Nephron (organoid): ENCODE measurements at regions not wholly inside any gene's neighbourhood (a gene's known extent, or its start where the extent isn't known, plus 50 kb on each side); places are given as distances from the start of the nearest gene placed in this dataset.

ENCODE experiments used
- H3K27ac Mint-ChIP-seq, 3 experiments: 2 replicates each; pipeline ENCODE4 v1.8.0; 2020; ENCODE audit warnings: mixed read lengths in 3 of 3, mild to moderate bottlenecking in 2 of 3, moderate library complexity in 1 of 3
- H3K27me3 Mint-ChIP-seq: 2 replicates; pipeline ENCODE4 v1.8.0; 2021; ENCODE audit warnings: low read depth, mild to moderate bottlenecking, moderate library complexity, mixed read lengths
- H3K36me3 Mint-ChIP-seq: 2 replicates; pipeline ENCODE4 v1.8.0; 2020; ENCODE audit warnings: low read depth, mixed read lengths
- H3K4me1 Mint-ChIP-seq: 2 replicates; pipeline ENCODE4 v1.8.0; 2020; ENCODE audit warnings: mixed read lengths
- H3K4me3 Mint-ChIP-seq, 3 experiments: 2 replicates each; pipeline ENCODE4 v1.8.0; 2020; ENCODE audit warnings: mild to moderate bottlenecking in 3 of 3, mixed read lengths in 3 of 3, moderate library complexity in 2 of 3
- H3K9me3 Mint-ChIP-seq: 2 replicates; pipeline ENCODE4 v1.8.0; 2020; ENCODE audit warnings: mixed read lengths
- TF ChIP-seq, protein P1 (sequence below), 3 experiments: fragments of 200-600 bp; sonication (generic); IDR thresholded peaks; one replicate each; pipeline ENCODE4 v1.5.0; 2021; ENCODE audit warnings: antibody characterized with exemption in 3 of 3; ENCODE audit not compliant: unreplicated experiment in 3 of 3

DNA sequence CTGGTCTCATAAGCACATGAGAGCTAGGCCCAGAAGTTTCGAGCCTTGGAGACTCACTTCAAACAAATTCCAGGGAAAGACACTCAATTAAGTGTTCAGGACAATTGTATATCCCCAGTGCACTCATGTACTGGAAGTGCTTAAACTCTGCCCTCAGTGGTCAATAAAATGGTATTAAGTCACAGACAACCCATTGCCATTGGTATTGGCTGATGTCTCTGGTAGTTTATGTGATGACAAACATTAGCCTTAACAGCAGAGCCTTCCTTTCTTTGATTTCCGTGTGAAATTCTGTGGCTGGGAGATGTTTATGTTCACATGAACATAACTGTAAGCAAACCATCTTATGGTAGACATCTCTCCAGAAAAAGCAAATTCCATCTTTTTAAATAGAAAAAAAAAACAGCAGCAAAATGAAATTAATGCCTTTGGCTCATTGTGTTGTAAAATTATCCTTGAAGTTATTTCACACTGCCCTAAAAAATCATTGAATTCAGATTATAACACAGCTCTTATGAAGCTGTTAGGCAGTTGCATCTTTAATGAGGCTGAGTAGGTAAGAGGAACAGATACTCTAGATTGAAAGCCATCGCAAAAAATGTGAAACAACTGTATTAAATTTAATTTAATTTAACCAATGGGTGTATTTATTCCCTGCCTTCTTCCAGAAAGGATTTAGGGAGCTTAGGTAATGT is 216.2 kb upstream of the PLEKHG7 start:
- TF ChIP-seq, protein P1, sequence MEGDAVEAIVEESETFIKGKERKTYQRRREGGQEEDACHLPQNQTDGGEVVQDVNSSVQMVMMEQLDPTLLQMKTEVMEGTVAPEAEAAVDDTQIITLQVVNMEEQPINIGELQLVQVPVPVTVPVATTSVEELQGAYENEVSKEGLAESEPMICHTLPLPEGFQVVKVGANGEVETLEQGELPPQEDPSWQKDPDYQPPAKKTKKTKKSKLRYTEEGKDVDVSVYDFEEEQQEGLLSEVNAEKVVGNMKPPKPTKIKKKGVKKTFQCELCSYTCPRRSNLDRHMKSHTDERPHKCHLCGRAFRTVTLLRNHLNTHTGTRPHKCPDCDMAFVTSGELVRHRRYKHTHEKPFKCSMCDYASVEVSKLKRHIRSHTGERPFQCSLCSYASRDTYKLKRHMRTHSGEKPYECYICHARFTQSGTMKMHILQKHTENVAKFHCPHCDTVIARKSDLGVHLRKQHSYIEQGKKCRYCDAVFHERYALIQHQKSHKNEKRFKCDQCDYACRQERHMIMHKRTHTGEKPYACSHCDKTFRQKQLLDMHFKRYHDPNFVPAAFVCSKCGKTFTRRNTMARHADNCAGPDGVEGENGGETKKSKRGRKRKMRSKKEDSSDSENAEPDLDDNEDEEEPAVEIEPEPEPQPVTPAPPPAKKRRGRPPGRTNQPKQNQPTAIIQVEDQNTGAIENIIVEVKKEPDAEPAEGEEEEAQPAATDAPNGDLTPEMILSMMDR (IDR thresholded peaks at IDR 0.05; ENCODE audit: unreplicated experiment in 3 of 3), result no peak
- H3K27me3 Mint-ChIP-seq, result no peaks in the 10 kb centered on the region
- H3K4me1 Mint-ChIP-seq, result peaks cover 17% of the 10 kb centered on the region
- H3K4me3 Mint-ChIP-seq, result no peak overlapping the region
- H3K9me3 Mint-ChIP-seq, result peaks cover under 1% of the 10 kb centered on the region
- no peaks in the 10 kb centered on the region for H3K36me3 Mint-ChIP-seq
- peak overlapping the region in 2 of 3 experiments; percentile 47 to 74 for H3K27ac Mint-ChIP-seq

DNA sequence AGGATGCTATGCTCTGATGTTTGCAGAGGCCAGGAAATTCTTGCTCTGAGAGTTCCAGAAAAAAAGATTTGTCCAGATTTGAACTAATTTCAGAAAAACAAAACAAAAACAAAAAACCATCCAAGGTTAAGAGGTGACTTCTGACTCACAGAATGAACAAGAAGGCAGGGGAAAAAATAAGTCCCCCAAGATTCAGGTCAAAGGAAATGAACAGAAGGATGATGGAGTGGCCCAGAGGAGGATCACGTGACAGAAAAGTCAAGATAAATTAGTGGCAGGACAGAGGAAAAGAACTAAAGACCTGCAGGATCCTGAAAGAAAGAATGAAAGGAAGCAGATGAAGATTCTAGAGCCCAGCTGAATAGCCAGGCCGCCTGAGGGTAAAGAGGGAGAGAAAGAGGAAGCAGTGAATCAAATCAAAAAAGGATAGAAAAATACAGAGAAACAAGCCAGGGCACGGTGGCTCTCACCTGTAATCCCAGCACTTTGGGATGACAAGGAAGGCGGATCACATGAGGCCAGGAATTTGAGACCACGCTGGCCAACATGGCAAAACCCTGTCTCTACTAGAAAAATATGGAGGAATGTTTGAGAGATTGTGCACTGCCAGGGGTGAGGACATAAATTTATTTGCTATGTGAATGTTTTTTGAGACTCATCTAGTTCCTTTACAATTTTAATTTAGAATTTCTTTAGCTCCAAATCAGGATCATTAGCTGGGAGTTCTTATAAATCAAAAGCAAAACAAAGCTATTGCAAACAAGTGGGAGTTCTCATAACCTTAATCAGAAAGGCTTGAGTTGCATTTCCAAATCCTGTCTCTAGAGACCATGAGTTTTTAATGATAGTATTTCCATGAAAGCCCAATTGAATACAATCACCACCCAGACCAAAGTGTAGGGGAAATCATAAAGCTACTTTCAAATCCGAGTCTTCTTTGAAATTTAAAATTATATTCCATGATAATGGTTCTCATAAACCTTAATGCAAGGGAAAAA is 217.1 kb upstream of the PLEKHG7 start:
- Mint-ChIP-seq H3K36me3 (no peaks in the 10 kb centered on the region), H3K4me3 (no peak overlapping the region), H3K27ac (peak overlapping the region; percentile 47 to 84 (median 74)), H3K9me3 (no peaks in the 10 kb centered on the region), H3K4me1 (peaks cover 25% of the 10 kb centered on the region), H3K27me3 (no peaks in the 10 kb centered on the region)
- TF ChIP-seq, protein P1 (IDR thresholded peaks at IDR 0.05; ENCODE audit: unreplicated experiment in 3 of 3), result no peak

GRCh38 chr12:92482599-92482998 is 220.2 kb upstream of the PLEKHG7 start:
- H3K4me3 Mint-ChIP-seq, result no peak overlapping the region
- TF ChIP-seq, protein P1 (IDR thresholded peaks at IDR 0.05; ENCODE audit: unreplicated experiment in 3 of 3), result no peak
- no peaks in the 10 kb centered on the region for H3K9me3 Mint-ChIP-seq
- peaks cover 25% of the 10 kb centered on the region for H3K4me1 Mint-ChIP-seq
- H3K27ac Mint-ChIP-seq, result no peak overlapping the region
- H3K36me3 Mint-ChIP-seq, result no peaks in the 10 kb centered on the region
- no peaks in the 10 kb centered on the region for H3K27me3 Mint-ChIP-seq

GRCh38 chr12:92481066-92481465 is 221.7 kb upstream of the PLEKHG7 start:
- Mint-ChIP-seq H3K36me3 (no peaks in the 10 kb centered on the region), H3K27me3 (no peaks in the 10 kb centered on the region)

DNA sequence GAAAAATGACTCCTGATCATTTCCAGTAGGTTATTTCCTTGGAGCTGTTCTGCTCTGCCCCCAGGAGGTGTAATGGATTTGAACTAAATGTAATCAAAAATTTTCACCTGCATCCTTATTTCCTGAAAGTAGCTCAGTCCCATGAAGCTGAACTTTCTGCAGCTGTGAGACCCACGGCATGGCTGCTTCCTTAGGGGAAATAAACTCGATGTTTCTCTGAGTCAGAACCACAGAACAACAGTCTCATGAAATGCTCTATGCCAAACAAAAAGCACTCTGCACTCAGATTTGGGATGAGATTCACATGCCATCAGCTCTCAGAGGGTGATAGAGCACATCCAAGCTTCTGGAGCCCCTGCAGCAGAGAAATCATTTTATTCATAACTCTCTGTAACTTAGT is 224.1 kb upstream of the PLEKHG7 start:
- H3K9me3 Mint-ChIP-seq, result peaks cover 3% of the 10 kb centered on the region
- peaks cover 12% of the 10 kb centered on the region for H3K4me1 Mint-ChIP-seq
- no peaks in the 10 kb centered on the region for H3K36me3 Mint-ChIP-seq
- TF ChIP-seq, protein P1 (IDR thresholded peaks at IDR 0.05; ENCODE audit: unreplicated experiment in 3 of 3), result no peak
- H3K4me3 Mint-ChIP-seq, result no peak overlapping the region
- no peaks in the 10 kb centered on the region for H3K27me3 Mint-ChIP-seq
- H3K27ac Mint-ChIP-seq, result peak overlapping the region in 1 of 3 experiments; percentile 17

More at GRCh38 chr12:92481066-92481465, 221.7 kb upstream of the PLEKHG7 start:
- Mint-ChIP-seq H3K9me3 (no peaks in the 10 kb centered on the region), H3K4me1 (peaks cover 22% of the 10 kb centered on the region), H3K27ac (peak overlapping the region; percentile 5 to 69 (median 34)), H3K4me3 (no peak overlapping the region)
- TF ChIP-seq, protein P1 (IDR thresholded peaks at IDR 0.05; ENCODE audit: unreplicated experiment in 3 of 3), result no peak
